ENCODE measurements at regions not wholly inside any gene's neighbourhood (a gene's known extent, or its start where the extent isn't known, plus 50 kb on each side); places are given as distances from the start of the nearest gene placed in this dataset.

- no peak for DNase-seq
Observed at GRCh38 chr5:107254902-107255234, 415.9 kb downstream of the EFNA5 start.

- no peak for DNase-seq
Observed at GRCh38 chr5:107254214-107254901, 416.4 kb downstream of the EFNA5 start.

- DNase-seq: no peak
Observed at GRCh38 chr5:107253246-107253645, 417.5 kb downstream of the EFNA5 start.

- DNase-seq: no peak
Observed at GRCh38 chr5:107251151-107251550, 419.6 kb downstream of the EFNA5 start.

- DNase-seq: peak; percentile 54
Observed at GRCh38 chr5:107248066-107248695, 422.6 kb downstream of the EFNA5 start.

GRCh38 chr5:107247427-107247826 is 423.3 kb downstream of the EFNA5 start:
- no peak for DNase-seq

GRCh38 chr5:107243220-107243579 is 427.5 kb downstream of the EFNA5 start:
- no peak for DNase-seq

GRCh38 chr5:107242411-107243219 is 428.1 kb downstream of the EFNA5 start:
- DNase-seq: no peak

GRCh38 chr5:107241841-107242240 is 428.9 kb downstream of the EFNA5 start:
- DNase-seq: no peak

GRCh38 chr5:107235167-107235566 is 435.6 kb downstream of the EFNA5 start:
- DNase-seq: no peak

GRCh38 chr5:107232788-107233187 is 437.9 kb downstream of the EFNA5 start:
- no peak for DNase-seq

GRCh38 chr5:107232293-107232692 is 438.4 kb downstream of the EFNA5 start:
- DNase-seq: no peak

- no peak for DNase-seq
Observed at GRCh38 chr5:107231191-107231590, 439.5 kb downstream of the EFNA5 start.

GRCh38 chr5:107230367-107230766 is 440.4 kb downstream of the EFNA5 start:
- DNase-seq: no peak

- no peak for DNase-seq
Observed at GRCh38 chr5:107228226-107228625, 442.5 kb downstream of the EFNA5 start.

GRCh38 chr5:107224272-107224671 is 446.5 kb downstream of the EFNA5 start:
- no peak for DNase-seq

- DNase-seq: no peak
Observed at GRCh38 chr5:107223066-107223465, 447.7 kb downstream of the EFNA5 start.

GRCh38 chr5:107219993-107220392 is 450.7 kb downstream of the EFNA5 start:
- no peak for DNase-seq

GRCh38 chr5:107218457-107219193 is 452.1 kb downstream of the EFNA5 start:
- DNase-seq: no peak

- DNase-seq: no peak
Observed at GRCh38 chr5:107217721-107218130, 453.0 kb downstream of the EFNA5 start.

- no peak for DNase-seq
Observed at GRCh38 chr5:107216587-107216986, 454.1 kb downstream of the EFNA5 start.

GRCh38 chr5:107215611-107216010 is 455.1 kb downstream of the EFNA5 start:
- no peak for DNase-seq

GRCh38 chr5:107213025-107213424 is 457.7 kb downstream of the EFNA5 start:
- no peak for DNase-seq

Data from activated CD4-positive, alpha-beta T cell treated with anti-CD3 and anti-CD28 coated beads, Interleukin-2, amount 50 U/mL, for 16 hours (primary cell).